H9 (cell line): ENCODE measurements at regions not wholly inside any gene's neighbourhood (a gene's known extent, or its start where the extent isn't known, plus 50 kb on each side); places are given as distances from the start of the nearest gene placed in this dataset.

ENCODE experiments used
- DNase-seq: peaks from one replicate; pipeline ENCODE4 v3.0.0-alpha.2; 2017
- H2AFZ ChIP-seq: one replicate; pipeline ENCODE4 v1.6.1; 2013; ENCODE audit warnings: mild to moderate bottlenecking, low read length, control low read depth, moderate library complexity
- H2AK5ac ChIP-seq: 2 replicates; pipeline ENCODE4 v1.6.1; 2013; ENCODE audit warnings: low read length, control low read depth, mixed read lengths; ENCODE audit not compliant: insufficient read length
- H2BK120ac ChIP-seq: one replicate; pipeline ENCODE4 v1.6.1; 2013; ENCODE audit warnings: low read depth, mild to moderate bottlenecking, low read length, control low read depth, inconsistent platforms; ENCODE audit not compliant: poor library complexity, severe bottlenecking
- H2BK12ac ChIP-seq: 2 replicates; pipeline ENCODE4 v1.6.1; 2013; ENCODE audit warnings: low read length, control low read depth, mixed read lengths, low read depth; ENCODE audit not compliant: insufficient read length
- H2BK15ac ChIP-seq: 2 replicates; pipeline ENCODE4 v1.6.1; 2013; ENCODE audit warnings: low read depth, low read length, control low read depth
- H2BK20ac ChIP-seq: one replicate; pipeline ENCODE4 v1.6.1; 2013; ENCODE audit warnings: low read depth, mild to moderate bottlenecking, low read length, control low read depth, inconsistent platforms; ENCODE audit not compliant: poor library complexity, severe bottlenecking
- H2BK5ac ChIP-seq: 2 replicates; pipeline ENCODE4 v1.6.1; 2013; ENCODE audit warnings: low read length, control low read depth, mixed read lengths; ENCODE audit not compliant: insufficient read length
- H3K14ac ChIP-seq: 2 replicates; pipeline ENCODE4 v1.6.1; 2013; ENCODE audit warnings: low read length, control low read depth; ENCODE audit not compliant: insufficient read depth
- H3K18ac ChIP-seq: 2 replicates; pipeline ENCODE4 v1.6.1; 2013; ENCODE audit warnings: low read depth, mild to moderate bottlenecking, mixed read lengths, low read length, control low read depth; ENCODE audit not compliant: insufficient read length
- H3K23ac ChIP-seq: 2 replicates; pipeline ENCODE4 v1.6.1; 2013; ENCODE audit warnings: low read length, control low read depth, mixed read lengths, low read depth; ENCODE audit not compliant: insufficient read length
- H3K23me2 ChIP-seq: 2 replicates; pipeline ENCODE4 v1.6.1; 2013; ENCODE audit warnings: low read depth, mild to moderate bottlenecking, mixed read lengths, low read length, control low read depth; ENCODE audit not compliant: insufficient read length, poor library complexity, severe bottlenecking
- H3K27ac ChIP-seq: 2 replicates; pipeline ENCODE4 v1.5.1; 2013; ENCODE audit warnings: low read length, control low read depth, mixed read lengths, low read depth; ENCODE audit not compliant: insufficient read length
- H3K27me3 ChIP-seq: 2 replicates; pipeline ENCODE4 v1.6.1; 2013; ENCODE audit warnings: low read length, control low read depth, inconsistent platforms; ENCODE audit not compliant: insufficient read depth
- H3K4ac ChIP-seq: 2 replicates; pipeline ENCODE4 v1.6.1; 2013; ENCODE audit warnings: low read depth, mild to moderate bottlenecking, control low read depth, inconsistent platforms, low read length, moderate library complexity
- H3K4me1 ChIP-seq: 2 replicates; pipeline ENCODE4 v1.6.1; 2013; ENCODE audit warnings: low read length, control low read depth, inconsistent platforms; ENCODE audit not compliant: insufficient read depth
- H3K4me2 ChIP-seq: 2 replicates; pipeline ENCODE4 v1.6.1; 2013; ENCODE audit warnings: low read length, control low read depth, mixed read lengths; ENCODE audit not compliant: insufficient read length, insufficient read depth
- H3K56ac ChIP-seq: 2 replicates; pipeline ENCODE4 v1.6.1; 2013; ENCODE audit warnings: low read depth, mild to moderate bottlenecking, mixed read lengths, low read length, control low read depth; ENCODE audit not compliant: insufficient read length
- H3K79me1 ChIP-seq: 2 replicates; pipeline ENCODE4 v1.6.1; 2013; ENCODE audit warnings: low read depth, mild to moderate bottlenecking, moderate library complexity, low read length, control low read depth, inconsistent platforms; ENCODE audit not compliant: insufficient read depth, poor library complexity, severe bottlenecking
- H3K79me2 ChIP-seq: 2 replicates; pipeline ENCODE4 v1.6.1; 2013; ENCODE audit warnings: low read length, control low read depth, inconsistent platforms; ENCODE audit not compliant: insufficient read depth
- H3K9ac ChIP-seq: 2 replicates; pipeline ENCODE4 v1.6.1; 2013; ENCODE audit warnings: low read length, control low read depth, mixed read lengths; ENCODE audit not compliant: insufficient read length; ENCODE audit errors: extremely low read depth
- H3K9me3 ChIP-seq: one replicate; pipeline ENCODE4 v1.6.1; 2013; ENCODE audit warnings: low read depth, low read length, inconsistent platforms; ENCODE audit not compliant: control insufficient read depth
- H3T11ph ChIP-seq: one replicate; pipeline ENCODE4 v1.6.1; 2013; ENCODE audit warnings: mild to moderate bottlenecking, low read length, control low read depth, inconsistent platforms
- H4K20me1 ChIP-seq: one replicate; pipeline ENCODE4 v1.6.1; 2013; ENCODE audit not compliant: control insufficient read depth, insufficient read length, insufficient read depth
- H4K5ac ChIP-seq: 2 replicates; pipeline ENCODE4 v1.6.1; 2013; ENCODE audit warnings: low read depth, mild to moderate bottlenecking, mixed read lengths, low read length, control low read depth; ENCODE audit not compliant: insufficient read length
- H4K8ac ChIP-seq: replicated peaks from 2 replicates; pipeline ENCODE4 v1.6.1; 2013; ENCODE audit warnings: low read length, control low read depth, mixed read lengths, low read depth; ENCODE audit not compliant: insufficient read length
- H4K91ac ChIP-seq: 2 replicates; pipeline ENCODE4 v1.6.1; 2013; ENCODE audit warnings: low read depth, mild to moderate bottlenecking, moderate library complexity, mixed read lengths, low read length, control low read depth; ENCODE audit not compliant: insufficient read length
- H3K27ac Mint-ChIP-seq, 3 experiments: 2 replicates in 2 of 3; 3 replicates in 1 of 3; pipeline ENCODE4 v1.8.0; 2020 to 2021; ENCODE audit warnings: mixed read lengths in 3 of 3, mild to moderate bottlenecking in 1 of 3, moderate library complexity in 1 of 3
- H3K27me3 Mint-ChIP-seq: 2 replicates; pipeline ENCODE4 v1.8.0; 2021; ENCODE audit warnings: low read depth, mild to moderate bottlenecking, moderate library complexity, mixed read lengths
- H3K36me3 Mint-ChIP-seq, 3 experiments: 2 replicates in 2 of 3; 3 replicates in 1 of 3; pipeline ENCODE4 v1.8.0; 2020 to 2021; ENCODE audit warnings: low read depth in 3 of 3, mixed read lengths in 3 of 3; ENCODE audit not compliant: insufficient read depth in 1 of 3
- H3K4me1 Mint-ChIP-seq, 2 experiments: 2 replicates each; pipeline ENCODE4 v1.8.0; 2020; ENCODE audit warnings: mixed read lengths in 2 of 2
- H3K4me3 Mint-ChIP-seq, 2 experiments: 2 replicates in 1 of 2; 3 replicates in 1 of 2; pipeline ENCODE4 v1.8.0; 2020 to 2021; ENCODE audit warnings: mild to moderate bottlenecking in 2 of 2, mixed read lengths in 2 of 2, moderate library complexity in 1 of 2
- H3K9me3 Mint-ChIP-seq, 2 experiments: 2 replicates in 1 of 2; 3 replicates in 1 of 2; pipeline ENCODE4 v1.8.0; 2020; ENCODE audit warnings: mild to moderate bottlenecking in 2 of 2, mixed read lengths in 2 of 2, moderate library complexity in 1 of 2
- WGBS: extraction: QIAGEN DNeasy Blood & Tissue Kit; methylation state at CpG from one replicate; pipeline ENCODE4 v1.1.7; 2013; ENCODE audit warnings: missing lambda C conversion rate, low lambda C conversion rate, mixed read lengths; ENCODE audit not compliant: insufficient read length; ENCODE audit errors: extremely low coverage; 5-methylcytosine and 5-hydroxymethylcytosine counted together
- TF ChIP-seq, protein P1 (sequence below): fragments of 200-600 bp; sonication (generic); conservative IDR thresholded peaks from 3 replicates; pipeline ENCODE4 v1.8.0; 2021; ENCODE audit warnings: antibody characterized with exemption, mild to moderate bottlenecking

DNA sequence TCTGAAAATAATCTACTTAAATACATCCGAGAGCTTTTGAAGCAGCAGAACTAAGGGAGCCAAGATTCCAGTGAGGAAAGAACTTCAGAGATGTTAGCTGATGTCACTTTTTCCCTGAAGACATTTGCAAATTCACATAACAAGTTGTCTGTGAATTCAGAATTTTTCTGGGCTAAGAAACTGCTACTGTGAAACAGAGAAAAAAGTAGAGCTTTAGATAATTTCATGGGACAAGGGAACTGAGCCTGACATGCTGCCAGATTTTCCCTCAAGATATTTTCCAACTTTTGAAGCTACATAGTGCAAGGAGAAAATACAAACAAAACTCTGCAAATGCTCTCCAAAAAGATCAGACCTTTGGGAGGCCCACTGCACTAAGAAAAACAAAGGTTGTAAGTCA, 484.2 kb downstream of the ANKRD7 start:
- no peaks in the 10 kb centered on the region for H3K4me1 ChIP-seq
- no peak overlapping the region for H2AK5ac ChIP-seq
- H3T11ph ChIP-seq, result no peak overlapping the region
- Mint-ChIP-seq H3K4me3 (no peak overlapping the region), H3K9me3 (no peaks in the 10 kb centered on the region), H3K27ac (no peak overlapping the region), H3K4me1 (peaks cover 0 to 3% of the 10 kb centered on the region in 2 experiments; a peak in 1 of 4 replicates), H3K27me3 (no peaks in the 10 kb centered on the region), H3K36me3 (no peaks in the 10 kb centered on the region)
- no peak overlapping the region for H4K91ac ChIP-seq
- H3K56ac ChIP-seq, result no peak overlapping the region
- TF ChIP-seq, protein P1, sequence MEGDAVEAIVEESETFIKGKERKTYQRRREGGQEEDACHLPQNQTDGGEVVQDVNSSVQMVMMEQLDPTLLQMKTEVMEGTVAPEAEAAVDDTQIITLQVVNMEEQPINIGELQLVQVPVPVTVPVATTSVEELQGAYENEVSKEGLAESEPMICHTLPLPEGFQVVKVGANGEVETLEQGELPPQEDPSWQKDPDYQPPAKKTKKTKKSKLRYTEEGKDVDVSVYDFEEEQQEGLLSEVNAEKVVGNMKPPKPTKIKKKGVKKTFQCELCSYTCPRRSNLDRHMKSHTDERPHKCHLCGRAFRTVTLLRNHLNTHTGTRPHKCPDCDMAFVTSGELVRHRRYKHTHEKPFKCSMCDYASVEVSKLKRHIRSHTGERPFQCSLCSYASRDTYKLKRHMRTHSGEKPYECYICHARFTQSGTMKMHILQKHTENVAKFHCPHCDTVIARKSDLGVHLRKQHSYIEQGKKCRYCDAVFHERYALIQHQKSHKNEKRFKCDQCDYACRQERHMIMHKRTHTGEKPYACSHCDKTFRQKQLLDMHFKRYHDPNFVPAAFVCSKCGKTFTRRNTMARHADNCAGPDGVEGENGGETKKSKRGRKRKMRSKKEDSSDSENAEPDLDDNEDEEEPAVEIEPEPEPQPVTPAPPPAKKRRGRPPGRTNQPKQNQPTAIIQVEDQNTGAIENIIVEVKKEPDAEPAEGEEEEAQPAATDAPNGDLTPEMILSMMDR, result no peak
- no peak overlapping the region for H3K4ac ChIP-seq
- H4K20me1 ChIP-seq, result no peaks in the 10 kb centered on the region
- H4K5ac ChIP-seq, result no peak overlapping the region
- no peak overlapping the region for H2BK5ac ChIP-seq
- H3K23me2 ChIP-seq, result no peaks in the 10 kb centered on the region
- H3K4me2 ChIP-seq, result no peak overlapping the region
- H3K27me3 ChIP-seq, result no peaks in the 10 kb centered on the region
- no peak overlapping the region for H3K14ac ChIP-seq
- no peak overlapping the region for H2BK15ac ChIP-seq
- no peak overlapping the region for H3K23ac ChIP-seq
- H2BK12ac ChIP-seq, result no peak overlapping the region
- no peak overlapping the region for H3K18ac ChIP-seq
- H3K79me2 ChIP-seq, result no peaks in the 10 kb centered on the region
- DNase-seq, result no peak
- H3K9ac ChIP-seq, result no peak overlapping the region
- H2AFZ ChIP-seq, result no peak overlapping the region
- H3K27ac ChIP-seq, result no peak overlapping the region
- H4K8ac ChIP-seq, result no peak overlapping the region
- H3K79me1 ChIP-seq, result no peaks in the 10 kb centered on the region
- no peak overlapping the region for H2BK20ac ChIP-seq
- H3K9me3 ChIP-seq, result no peaks in the 10 kb centered on the region
- H2BK120ac ChIP-seq, result no peak overlapping the region
- WGBS, result no CpG with 5 or more reads among the region's 1 CpG
